ENCODE measurements at regions not wholly inside any gene's neighbourhood (a gene's known extent, or its start where the extent isn't known, plus 50 kb on each side); places are given as distances from the start of the nearest gene placed in this dataset.
A peak's percentile ranks its signal among the peaks of the same experiment; 100 is the strongest.

DNA sequence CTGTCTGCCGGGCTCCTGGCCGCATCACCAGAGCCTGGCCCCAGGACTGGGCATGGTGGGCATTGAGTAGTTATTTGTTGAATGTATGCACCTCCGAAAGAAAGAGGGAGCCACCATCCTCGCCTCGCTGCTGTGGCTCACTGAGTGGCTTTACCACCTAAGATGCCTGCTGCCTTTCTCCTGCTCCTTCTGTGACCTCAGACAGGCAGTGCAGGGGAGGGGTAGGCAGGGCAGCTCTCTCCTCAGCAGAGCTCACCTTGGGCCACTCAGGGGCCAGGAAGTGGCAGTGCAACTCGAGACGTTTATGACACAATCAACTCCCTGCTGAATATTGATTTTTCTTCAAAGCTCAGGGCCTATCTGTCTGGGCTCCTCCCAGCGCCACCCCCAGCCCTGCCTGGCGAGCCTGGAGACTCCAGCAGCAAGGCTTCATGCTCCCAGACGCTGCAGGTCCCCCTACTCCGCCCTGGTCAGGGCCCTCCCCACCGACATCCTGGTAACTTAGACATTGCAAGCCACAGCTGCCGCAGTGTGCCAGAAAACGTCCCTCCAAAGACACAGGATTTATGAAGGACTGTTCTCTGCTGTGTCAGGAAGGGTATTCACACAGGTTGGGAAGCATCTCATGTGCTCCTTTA is 84.3 kb upstream of the DIO3 start:
- ChIA-PET CTCF (interaction anchor here (0.6 kb wide), 2 partner anchors 69 to 1172 kb away, joined by 3 read pairs; no protein-coding TSS in a partner anchor), POLR2A (no interaction called here)
- ATAC-seq: peak; percentile 76
- TF ChIP-seq, protein P1, sequence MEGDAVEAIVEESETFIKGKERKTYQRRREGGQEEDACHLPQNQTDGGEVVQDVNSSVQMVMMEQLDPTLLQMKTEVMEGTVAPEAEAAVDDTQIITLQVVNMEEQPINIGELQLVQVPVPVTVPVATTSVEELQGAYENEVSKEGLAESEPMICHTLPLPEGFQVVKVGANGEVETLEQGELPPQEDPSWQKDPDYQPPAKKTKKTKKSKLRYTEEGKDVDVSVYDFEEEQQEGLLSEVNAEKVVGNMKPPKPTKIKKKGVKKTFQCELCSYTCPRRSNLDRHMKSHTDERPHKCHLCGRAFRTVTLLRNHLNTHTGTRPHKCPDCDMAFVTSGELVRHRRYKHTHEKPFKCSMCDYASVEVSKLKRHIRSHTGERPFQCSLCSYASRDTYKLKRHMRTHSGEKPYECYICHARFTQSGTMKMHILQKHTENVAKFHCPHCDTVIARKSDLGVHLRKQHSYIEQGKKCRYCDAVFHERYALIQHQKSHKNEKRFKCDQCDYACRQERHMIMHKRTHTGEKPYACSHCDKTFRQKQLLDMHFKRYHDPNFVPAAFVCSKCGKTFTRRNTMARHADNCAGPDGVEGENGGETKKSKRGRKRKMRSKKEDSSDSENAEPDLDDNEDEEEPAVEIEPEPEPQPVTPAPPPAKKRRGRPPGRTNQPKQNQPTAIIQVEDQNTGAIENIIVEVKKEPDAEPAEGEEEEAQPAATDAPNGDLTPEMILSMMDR (IDR thresholded peaks at IDR 0.05): no peak
- TF ChIP-seq POLR2AphosphoS5 (IDR thresholded peaks at IDR 0.05; ENCODE audit: low read depth, low read length) (peak; percentile 55), TCF7L2 (IDR thresholded peaks at IDR 0.05; ENCODE audit: low read depth, low read length) (peak; percentile 24; the same call in 1 of the 2 replicates), SIN3A (IDR thresholded peaks at IDR 0.05; ENCODE audit: borderline replicate concordance, insufficient read depth, low read depth, low read length) (no peak)
- TF ChIP-seq, protein P2, sequence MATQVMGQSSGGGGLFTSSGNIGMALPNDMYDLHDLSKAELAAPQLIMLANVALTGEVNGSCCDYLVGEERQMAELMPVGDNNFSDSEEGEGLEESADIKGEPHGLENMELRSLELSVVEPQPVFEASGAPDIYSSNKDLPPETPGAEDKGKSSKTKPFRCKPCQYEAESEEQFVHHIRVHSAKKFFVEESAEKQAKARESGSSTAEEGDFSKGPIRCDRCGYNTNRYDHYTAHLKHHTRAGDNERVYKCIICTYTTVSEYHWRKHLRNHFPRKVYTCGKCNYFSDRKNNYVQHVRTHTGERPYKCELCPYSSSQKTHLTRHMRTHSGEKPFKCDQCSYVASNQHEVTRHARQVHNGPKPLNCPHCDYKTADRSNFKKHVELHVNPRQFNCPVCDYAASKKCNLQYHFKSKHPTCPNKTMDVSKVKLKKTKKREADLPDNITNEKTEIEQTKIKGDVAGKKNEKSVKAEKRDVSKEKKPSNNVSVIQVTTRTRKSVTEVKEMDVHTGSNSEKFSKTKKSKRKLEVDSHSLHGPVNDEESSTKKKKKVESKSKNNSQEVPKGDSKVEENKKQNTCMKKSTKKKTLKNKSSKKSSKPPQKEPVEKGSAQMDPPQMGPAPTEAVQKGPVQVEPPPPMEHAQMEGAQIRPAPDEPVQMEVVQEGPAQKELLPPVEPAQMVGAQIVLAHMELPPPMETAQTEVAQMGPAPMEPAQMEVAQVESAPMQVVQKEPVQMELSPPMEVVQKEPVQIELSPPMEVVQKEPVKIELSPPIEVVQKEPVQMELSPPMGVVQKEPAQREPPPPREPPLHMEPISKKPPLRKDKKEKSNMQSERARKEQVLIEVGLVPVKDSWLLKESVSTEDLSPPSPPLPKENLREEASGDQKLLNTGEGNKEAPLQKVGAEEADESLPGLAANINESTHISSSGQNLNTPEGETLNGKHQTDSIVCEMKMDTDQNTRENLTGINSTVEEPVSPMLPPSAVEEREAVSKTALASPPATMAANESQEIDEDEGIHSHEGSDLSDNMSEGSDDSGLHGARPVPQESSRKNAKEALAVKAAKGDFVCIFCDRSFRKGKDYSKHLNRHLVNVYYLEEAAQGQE (IDR thresholded peaks at IDR 0.05; ENCODE audit: insufficient read depth in 1 of 2, low read depth in 2 of 2, low read length in 1 of 2): no peak
- in situ Hi-C loops (cut with HindIII; ENCODE audit: low pct_unique_long_range_greater_than_20kb, low sequenced_read_pairs): no loop called here
- no peaks in the 10 kb centered on the region for H3K27me3 ChIP-seq (ENCODE audit: control insufficient read depth, insufficient read depth, low read length)
- peak; percentile 65 for DNase-seq (ENCODE audit: low read depth, low spot score)
- H3K4me3 ChIP-seq (ENCODE audit: low read depth in 2 of 2, low read length in 2 of 2): peak overlapping the region in 1 of 2 experiments; percentile 52; a peak in 3 of 4 replicates
- no peaks in the 10 kb centered on the region for H3K36me3 ChIP-seq (ENCODE audit: control insufficient read depth, insufficient read depth, low read length)
- H3K4me1 ChIP-seq (ENCODE audit: control insufficient read depth, insufficient read depth, low read length): peaks cover 19% of the 10 kb centered on the region
- 0 out of 2 replicates have a peak, but pooled peaks cover 2% of the 10 kb centered on the region for H3K9me3 ChIP-seq (ENCODE audit: control insufficient read depth, insufficient read depth, low read depth, low read length)
- H3K27ac ChIP-seq (ENCODE audit: low read length): peak overlapping the region; percentile 75
- BruUV-seq (replicated peaks): no TSS peak
- intact Hi-C loops (cut with micrococcal nuclease; ENCODE audit: unreplicated experiment): no loop called here

DNA sequence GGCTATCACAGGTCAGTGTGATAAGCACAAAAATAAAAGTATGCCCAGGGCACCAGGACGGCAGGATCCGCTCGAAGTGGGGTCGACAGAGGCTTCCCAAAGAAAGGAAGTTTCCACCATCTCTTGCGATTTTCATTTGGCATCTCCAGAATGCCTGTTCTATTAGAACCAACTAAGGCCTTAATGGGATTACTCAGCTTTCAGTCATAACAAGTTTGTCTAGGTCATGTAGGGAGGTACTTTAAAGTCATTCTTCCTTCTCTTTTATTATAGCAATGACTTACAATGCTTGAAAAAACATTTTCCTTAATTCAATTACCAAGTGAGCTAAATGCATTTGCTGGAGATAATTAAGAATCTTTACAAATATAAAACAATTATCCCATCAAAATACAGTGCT is 83.6 kb upstream of the DIO3 start:
- Histone ChIP-seq H3K4me3 (ENCODE audit: low read depth in 2 of 2, low read length in 2 of 2) (no peak overlapping the region; a peak in 1 of 4 replicates), H3K27me3 (ENCODE audit: control insufficient read depth, insufficient read depth, low read length) (no peaks in the 10 kb centered on the region), H3K9me3 (ENCODE audit: control insufficient read depth, insufficient read depth, low read depth, low read length) (0 out of 2 replicates have a peak, but pooled peaks cover 2% of the 10 kb centered on the region), H3K36me3 (ENCODE audit: control insufficient read depth, insufficient read depth, low read length) (no peaks in the 10 kb centered on the region), H3K27ac (ENCODE audit: low read length) (peak overlapping the region; percentile 75), H3K4me1 (ENCODE audit: control insufficient read depth, insufficient read depth, low read length) (peaks cover 19% of the 10 kb centered on the region)
- BruUV-seq (replicated peaks): no TSS peak
- in situ Hi-C loops (cut with HindIII; ENCODE audit: low pct_unique_long_range_greater_than_20kb, low sequenced_read_pairs) (no loop called here), intact Hi-C loops (cut with micrococcal nuclease; ENCODE audit: unreplicated experiment) (no loop called here)
- CTCF ChIA-PET: interaction anchor here (0.6 kb wide), 1 partner anchor 69 kb away, joined by 3 read pairs; no protein-coding TSS in a partner anchor
- DNase-seq (ENCODE audit: low read depth, low spot score): no peak
- POLR2A ChIA-PET: no interaction called here
- no peak for ATAC-seq
- no peak for TF ChIP-seq POLR2AphosphoS5 (IDR thresholded peaks at IDR 0.05; ENCODE audit: low read depth, low read length)
- TF ChIP-seq, protein P1 (IDR thresholded peaks at IDR 0.05): no peak
- TF ChIP-seq TCF7L2 (IDR thresholded peaks at IDR 0.05; ENCODE audit: low read depth, low read length): no peak
- TF ChIP-seq, protein P2 (IDR thresholded peaks at IDR 0.05; ENCODE audit: insufficient read depth in 1 of 2, low read depth in 2 of 2, low read length in 1 of 2): no peak
- no peak for TF ChIP-seq SIN3A (IDR thresholded peaks at IDR 0.05; ENCODE audit: borderline replicate concordance, insufficient read depth, low read depth, low read length)

Measured in Panc1 (cell line).